ENCODE measurements at regions not wholly inside any gene's neighbourhood (a gene's known extent, or its start where the extent isn't known, plus 50 kb on each side); places are given as distances from the start of the nearest gene placed in this dataset.
A peak's percentile ranks its signal among the peaks of the same experiment; 100 is the strongest.
"Not testable (repeated sequence)": the region's sequence is repeated elsewhere in the genome, so short reads cannot be mapped to it uniquely, and the experiment has no call there.

GRCh38 chr2:53493210-53493609, 274.4 kb upstream of the CHAC2 start:
- no peak for DNase-seq (ENCODE audit: low spot score)

DNA sequence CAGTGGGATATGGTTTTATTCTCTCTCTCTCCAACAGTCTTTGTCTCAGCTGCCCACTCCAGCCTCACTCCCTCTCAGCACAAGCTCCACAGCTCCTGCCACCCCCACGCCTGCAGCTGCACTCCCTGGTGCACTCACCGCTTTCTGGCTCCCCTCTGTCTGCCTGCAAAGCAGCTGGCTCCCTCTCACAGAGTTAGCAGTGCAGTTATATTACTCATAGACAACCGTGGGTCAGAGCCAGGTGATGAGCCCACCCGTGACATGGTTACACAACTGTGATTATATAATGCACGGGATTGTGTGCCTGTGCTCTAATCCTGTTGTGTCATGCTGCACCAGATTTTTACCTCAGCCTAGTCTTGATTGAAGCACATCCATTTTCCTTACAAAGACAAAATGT, 276.9 kb upstream of the CHAC2 start:
- peak; percentile 11 for DNase-seq (ENCODE audit: low spot score)

- not testable (repeated sequence) for DNase-seq (ENCODE audit: low spot score)
These were observed 281.3 kb upstream of the CHAC2 start for GRCh38 chr2:53486185-53486899.

GRCh38 chr2:53485021-53485728, 282.4 kb upstream of the CHAC2 start:
- peak; percentile 16 for DNase-seq (ENCODE audit: low spot score)

DNA sequence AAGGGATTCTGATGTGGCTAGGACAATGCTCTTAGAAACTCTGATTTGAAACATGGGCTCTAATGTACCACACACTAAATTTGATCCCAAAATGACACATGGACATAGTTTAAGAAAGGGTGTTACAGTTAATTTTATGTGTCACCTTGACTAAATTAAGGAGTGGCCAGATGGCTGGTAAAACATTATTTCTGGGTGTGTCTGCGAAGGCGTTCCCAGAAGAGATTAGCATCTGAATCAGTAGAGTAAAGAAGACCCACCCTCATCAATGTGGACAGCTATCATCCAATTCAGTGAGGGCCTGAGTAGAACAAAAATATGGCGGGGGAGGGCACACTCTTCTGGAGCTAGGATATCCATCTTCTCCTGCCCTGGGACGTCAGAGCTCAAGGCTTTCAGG, 283.1 kb upstream of the CHAC2 start:
- no peak for DNase-seq (ENCODE audit: low spot score)

DNA sequence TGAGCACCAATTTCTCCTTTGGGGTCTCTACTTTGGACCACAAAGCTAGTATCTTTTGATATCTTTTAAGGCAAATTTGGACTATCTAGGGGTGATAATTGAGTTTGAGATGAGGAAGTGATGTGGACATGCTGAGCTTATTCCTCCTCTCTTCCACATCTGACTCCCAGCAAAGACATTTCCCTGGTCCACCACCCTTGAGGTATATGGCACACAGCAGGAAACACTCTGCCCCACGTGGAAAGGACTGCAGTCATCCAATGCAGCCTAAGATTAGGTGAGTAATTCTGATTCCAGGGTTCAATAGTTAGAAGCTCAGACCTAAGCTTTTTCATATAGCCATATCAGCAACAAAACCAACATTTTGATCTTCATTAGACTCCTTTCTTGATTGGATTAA, 290.1 kb upstream of the CHAC2 start:
- no peak for DNase-seq (ENCODE audit: low spot score)

- no peak for DNase-seq (ENCODE audit: low spot score)
These were observed 290.8 kb upstream of the CHAC2 start for GRCh38 chr2:53476834-53477233.

DNA sequence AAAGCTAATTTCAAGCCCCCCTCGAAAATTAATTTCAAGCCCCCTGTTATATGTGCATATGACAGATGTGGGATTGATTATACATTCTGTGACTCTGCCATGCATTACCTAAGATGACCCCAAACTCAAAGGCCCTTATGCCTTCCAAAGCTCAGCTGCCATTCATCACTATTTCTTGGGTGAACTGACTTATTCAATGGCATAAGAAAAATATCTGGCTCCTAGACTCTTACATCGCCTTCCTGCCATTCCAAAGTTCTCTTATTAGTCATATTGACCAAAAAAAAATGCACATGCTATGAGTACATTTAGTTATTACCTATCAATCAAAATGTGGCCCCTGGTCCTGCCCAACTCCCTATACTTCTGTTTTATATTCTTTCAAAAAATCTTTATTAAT, 291.8 kb upstream of the CHAC2 start:
- no peak for DNase-seq (ENCODE audit: low spot score)

GRCh38 chr2:53475321-53475720, 292.3 kb upstream of the CHAC2 start:
- DNase-seq (ENCODE audit: low spot score), result no peak

DNA sequence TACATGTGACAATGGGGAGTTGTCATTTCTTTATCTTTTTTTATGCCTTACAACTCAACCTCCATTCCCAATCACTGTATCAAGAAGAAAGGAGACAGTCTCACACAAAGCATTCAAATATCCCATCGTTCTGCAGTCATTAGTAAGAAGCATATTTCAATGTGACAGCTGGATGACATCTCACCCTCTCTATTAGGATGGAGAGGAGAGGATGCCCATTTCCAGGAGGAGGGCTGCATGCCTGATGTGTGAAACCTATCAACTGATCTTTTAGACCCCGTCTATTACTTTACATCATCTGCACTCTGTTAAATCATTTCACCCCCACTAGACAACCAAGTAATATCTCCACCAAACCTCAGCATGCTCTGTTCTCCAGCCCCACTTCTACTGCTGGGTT, 292.7 kb upstream of the CHAC2 start:
- DNase-seq (ENCODE audit: low spot score), result no peak

DNA sequence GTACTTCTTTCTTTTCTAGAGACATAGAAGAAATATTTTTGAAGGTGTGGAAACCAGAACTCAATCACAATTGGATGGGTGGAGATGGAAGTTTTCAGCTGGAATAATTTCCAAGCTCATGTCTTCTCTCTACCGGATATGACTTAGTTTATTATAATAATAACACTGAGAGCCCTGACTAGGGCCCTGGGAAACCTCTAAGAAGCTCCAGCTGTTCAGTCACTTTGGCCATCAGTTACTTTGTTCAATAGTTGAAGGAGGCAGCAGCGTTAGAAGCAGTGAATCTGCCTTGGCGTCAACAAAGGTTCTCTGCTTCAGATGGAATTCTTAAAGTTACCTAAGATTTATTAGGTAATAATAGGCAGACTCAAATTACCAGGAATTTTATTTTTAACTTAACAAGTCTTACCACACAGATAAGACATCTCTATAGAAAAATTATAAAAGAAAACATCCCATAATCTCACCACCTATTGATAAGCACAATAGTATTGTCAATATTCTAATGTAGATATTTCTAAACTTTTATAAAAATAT, 293.8 kb upstream of the CHAC2 start:
- DNase-seq (ENCODE audit: low spot score), result no peak

DNA sequence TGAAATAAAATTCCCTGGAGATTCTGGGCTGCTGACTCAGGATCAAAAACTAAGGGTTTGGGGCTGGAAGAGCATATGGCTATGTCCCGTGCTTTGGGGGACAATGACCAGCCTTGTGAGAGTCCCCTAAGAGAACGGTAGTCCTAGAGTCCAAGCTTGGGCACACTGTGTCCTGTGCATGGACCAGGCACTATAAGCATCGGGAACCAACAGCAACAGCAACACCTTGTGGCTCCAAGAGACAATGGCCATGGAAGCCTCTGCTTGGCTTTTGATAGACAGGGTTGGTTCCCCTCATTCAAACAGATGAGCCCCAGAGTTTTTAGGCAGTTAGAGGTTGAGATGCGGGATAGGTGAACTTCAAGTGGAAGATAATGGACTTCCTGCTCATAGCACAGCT, 294.4 kb upstream of the CHAC2 start:
- no peak for DNase-seq (ENCODE audit: low spot score)

DNA sequence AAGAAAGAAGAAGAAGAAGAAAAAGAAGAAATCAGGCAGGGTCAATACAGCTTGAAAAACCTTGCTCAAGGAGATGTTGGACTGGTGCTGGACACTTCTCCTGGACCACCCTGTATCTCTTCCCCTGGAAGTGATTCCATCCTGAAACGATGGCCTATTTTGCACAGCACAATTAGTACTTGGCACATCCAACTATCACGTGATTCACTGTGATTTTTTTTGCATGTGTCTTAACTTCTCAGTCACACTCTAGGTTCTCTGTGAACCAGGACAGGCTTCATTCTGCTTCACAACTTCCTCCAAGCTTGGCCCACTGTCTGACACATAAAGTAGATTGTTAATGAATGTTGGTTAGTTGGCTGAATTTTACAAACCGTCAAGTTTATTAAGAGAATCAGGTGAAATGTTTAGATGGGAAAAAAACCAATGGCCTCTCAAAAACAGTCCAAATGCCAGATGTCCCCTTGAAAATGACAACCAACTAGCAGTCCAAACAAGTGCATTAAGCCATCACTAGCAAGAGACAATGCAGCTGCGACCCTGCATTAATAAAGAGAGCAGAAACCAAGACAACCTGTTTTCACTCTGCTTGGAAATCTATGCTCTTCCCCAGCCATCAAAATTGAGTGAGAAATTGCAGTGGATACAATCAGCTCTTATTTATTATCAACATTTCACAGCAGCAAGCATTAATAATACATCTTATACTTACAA, 300.0 kb upstream of the CHAC2 start:
- no peak for DNase-seq (ENCODE audit: low spot score)

GRCh38 chr2:53463806-53464726, 303.5 kb upstream of the CHAC2 start:
- DNase-seq (ENCODE audit: low spot score), result no peak

DNA sequence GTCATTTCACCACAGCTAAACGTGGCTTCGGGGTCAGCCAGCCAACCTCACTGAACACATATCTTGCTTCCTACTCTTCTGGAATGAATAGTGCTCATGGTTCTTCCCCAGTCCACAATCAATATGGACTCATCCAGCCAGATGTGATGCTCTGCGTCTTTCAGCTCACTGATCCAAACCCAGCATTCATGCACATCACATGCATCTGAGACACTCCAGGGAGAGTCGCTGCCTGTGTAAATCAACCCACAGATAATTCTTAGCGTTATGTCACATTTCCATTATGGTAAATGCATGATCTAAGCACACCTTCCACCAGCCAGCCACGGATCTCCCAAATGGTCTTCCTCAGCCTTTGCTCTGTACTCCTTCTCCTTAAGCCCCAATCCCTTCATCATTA, 306.7 kb upstream of the CHAC2 start:
- DNase-seq (ENCODE audit: low spot score), result no peak

DNA sequence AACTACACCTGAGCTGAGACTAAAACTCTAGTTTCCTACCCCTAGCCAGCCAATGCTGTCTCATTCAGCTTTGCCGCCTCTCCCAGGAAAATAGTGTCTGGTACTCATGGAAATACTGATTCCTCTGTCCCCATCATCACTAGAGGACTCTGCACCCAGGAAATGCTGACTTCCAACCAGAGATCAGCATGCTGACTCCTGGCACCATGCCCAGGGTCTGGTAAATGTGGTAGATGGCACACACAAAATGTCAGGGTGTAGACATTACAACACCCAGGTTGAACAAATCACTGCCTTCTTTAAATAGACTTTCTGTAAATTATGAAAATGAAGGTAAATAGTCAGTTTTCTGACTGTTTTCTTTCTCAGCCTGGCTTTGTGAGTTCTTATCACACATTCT, 307.3 kb upstream of the CHAC2 start:
- DNase-seq (ENCODE audit: low spot score), result no peak

DNA sequence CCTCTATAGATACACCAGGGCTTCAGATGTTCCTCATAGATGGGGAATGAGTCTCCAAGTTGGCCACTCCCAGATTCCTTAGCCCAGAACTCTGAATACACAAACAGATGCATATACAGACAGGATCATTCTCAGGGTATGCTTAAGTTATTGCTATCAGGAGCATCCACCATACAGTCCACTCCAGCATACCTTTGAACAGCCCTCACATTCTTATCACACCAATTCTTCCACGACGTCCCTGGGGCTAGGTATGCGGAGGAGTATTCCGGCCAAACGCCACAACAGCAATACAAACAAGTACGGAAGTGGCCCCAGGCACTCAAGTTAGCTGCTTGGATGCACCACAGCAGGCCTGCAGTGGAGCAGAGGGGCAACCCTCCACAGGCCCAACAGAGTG, 312.5 kb upstream of the CHAC2 start:
- no peak for DNase-seq (ENCODE audit: low spot score)

- DNase-seq (ENCODE audit: low spot score), result peak; percentile 48
These were observed 314.5 kb upstream of the CHAC2 start for GRCh38 chr2:53452957-53453748.

DNA sequence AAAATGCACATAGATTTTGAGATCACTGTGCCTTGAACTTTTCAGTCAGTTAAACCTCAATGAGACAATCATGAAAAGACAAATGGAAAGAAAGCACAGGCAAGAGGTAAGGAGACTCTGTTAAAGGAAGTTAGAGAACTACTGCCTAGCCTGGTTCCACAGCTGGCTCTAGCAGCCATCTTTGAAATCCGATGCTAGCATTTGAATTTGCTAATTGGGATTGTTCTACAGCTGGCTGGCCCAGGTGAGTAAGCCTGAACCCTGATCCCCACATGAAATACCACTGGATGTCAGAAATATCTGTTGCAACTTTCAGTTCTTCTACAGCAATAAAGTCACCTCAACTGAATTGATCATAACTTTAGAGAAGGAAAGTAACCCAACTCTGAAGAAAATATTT, 315.2 kb upstream of the CHAC2 start:
- no peak for DNase-seq (ENCODE audit: low spot score)

DNA sequence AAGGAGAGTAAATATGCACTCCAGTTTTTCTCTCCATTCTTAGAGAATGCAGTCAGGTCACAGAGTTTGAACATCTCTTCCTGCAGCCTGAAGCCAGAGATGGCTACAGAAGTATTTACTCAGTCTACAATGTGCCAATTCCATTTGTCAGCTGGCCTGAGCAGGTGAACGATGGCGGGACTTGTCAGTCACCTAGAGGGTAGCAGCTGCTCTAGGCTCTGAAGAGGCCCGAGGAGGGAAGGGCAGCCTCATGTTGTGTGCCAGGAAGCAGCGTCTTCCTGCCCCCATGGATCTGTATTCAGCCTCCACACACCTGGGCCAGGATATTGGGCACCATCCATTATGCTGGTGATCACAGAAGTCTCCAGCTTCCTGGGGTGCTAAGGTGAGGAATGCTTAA, 316.7 kb upstream of the CHAC2 start:
- DNase-seq (ENCODE audit: low spot score), result no peak

DNA sequence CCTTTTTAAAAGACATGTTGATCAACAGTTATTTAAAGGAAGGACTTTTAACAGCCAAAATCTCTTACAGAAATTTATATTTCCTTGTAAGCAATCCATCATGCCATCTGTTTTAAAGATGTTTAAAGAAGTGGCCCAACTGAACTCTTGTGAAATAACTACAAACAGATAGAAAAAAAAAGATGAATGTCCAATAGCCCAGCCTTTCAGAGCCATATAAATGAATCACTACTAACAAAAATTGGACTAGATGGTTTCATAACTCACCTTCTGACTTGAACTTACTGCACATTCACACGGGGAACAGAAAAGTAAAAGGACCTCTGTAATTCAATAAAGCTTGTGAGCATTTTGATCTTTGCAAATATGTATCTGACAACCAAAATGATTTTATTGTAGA, 319.0 kb upstream of the CHAC2 start:
- DNase-seq (ENCODE audit: low spot score), result no peak

Data from umbilical cord (tissue), 1 donor.